Suppressor macrophage treated with lipopolysaccharide for 4 hours (primary cell): ENCODE measurements at regions not wholly inside any gene's neighbourhood (a gene's known extent, or its start where the extent isn't known, plus 50 kb on each side); places are given as distances from the start of the nearest gene placed in this dataset.

Experiments used
- DNase-seq: peaks from one replicate; pipeline ENCODE4 v3.0.0-alpha.2; 2020

GRCh38 chr4:63460075-63460474, 949.2 kb downstream of the TECRL start:
- no peak for DNase-seq

GRCh38 chr4:63459329-63459728, 949.9 kb downstream of the TECRL start:
- no peak for DNase-seq

GRCh38 chr4:63458010-63458409, 951.2 kb downstream of the TECRL start:
- DNase-seq: no peak

DNA sequence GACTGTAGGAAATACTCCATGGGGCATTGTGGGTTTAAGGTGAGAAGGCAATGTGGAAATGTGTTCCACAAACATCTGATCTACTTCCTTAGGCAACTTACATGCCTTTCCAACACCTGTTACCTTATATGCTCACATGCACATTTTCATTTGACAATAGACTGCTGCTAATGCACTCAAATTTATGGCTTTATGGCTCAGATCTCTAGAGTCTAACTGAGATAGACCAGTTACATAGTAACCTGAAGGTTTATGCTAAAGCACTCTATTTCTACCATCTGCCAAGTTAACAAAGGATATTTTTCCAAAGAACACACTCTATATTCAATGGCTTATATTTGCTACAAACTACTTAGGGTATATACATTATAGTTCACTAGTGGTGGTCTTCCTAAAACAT, 969.0 kb downstream of the TECRL start:
- DNase-seq: no peak

DNA sequence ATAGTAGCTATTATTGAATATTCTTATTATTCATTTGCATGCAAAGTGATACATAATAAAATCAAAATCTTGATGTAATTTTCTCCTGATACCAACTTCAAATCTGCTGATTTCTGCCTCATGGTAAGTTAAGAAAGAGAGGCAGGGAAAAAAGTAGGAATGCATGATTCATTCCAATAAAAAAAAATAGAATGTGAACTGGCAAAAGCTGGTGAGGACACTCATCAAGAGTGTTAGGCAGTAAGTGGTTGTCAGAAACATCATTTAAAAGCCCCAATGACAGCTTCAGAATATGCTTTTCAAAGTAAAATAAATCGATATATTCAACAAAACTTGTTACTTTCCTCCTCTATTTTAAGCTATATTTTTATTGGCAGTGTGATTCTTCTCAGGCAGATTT, 979.1 kb downstream of the TECRL start:
- no peak for DNase-seq

- no peak for DNase-seq
Observed at GRCh38 chr4:63396269-63396668, 1013.0 kb downstream of the TECRL start.

- no peak for DNase-seq
Observed at GRCh38 chr4:63393544-63393943, 1015.7 kb downstream of the TECRL start.

GRCh38 chr4:63379750-63380522, 1029.3 kb downstream of the TECRL start:
- DNase-seq: no peak

DNA sequence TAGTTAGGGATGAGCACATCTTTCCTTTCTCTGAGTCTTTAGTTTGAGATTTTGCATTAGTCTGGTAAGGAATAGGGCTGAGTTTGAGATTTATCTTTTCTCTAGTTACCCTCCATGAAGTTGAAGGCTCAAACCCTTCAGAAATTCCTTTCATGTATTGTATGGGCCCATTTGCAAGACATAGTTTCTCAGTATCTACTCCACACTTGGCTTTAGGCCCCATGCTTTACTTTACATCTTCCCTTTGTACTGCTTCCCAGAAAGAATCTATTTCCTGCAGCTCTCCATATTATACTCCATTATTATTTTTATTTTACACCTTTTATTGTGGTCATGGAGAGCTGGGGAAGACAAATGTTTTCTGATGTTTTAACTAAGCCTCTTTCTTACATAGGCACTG, 1038.2 kb downstream of the TECRL start:
- no peak for DNase-seq

GRCh38 chr4:63361628-63362027, 1047.6 kb downstream of the TECRL start:
- no peak for DNase-seq

- no peak for DNase-seq
Observed at GRCh38 chr4:63361066-63361465, 1048.2 kb downstream of the TECRL start.

DNA sequence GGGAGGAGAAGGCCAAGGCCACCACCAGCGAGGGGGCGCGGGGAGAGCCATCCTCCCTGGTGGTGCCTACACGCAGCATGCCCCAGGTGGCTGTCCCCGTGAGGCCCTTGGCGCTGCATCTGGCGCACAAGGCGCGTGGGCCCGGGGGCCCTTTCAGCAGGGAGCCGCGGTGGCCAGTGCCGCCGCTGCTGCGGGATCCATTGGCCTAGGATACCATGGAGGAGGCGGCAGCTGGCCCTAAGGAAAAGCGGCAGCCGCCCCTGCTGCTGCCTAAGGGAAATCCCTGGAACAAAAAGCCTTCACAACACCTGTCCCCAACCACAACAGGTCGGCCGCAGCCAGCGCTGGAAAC, 1059.6 kb downstream of the TECRL start:
- DNase-seq: no peak

GRCh38 chr4:63348735-63349673, 1060.2 kb downstream of the TECRL start:
- DNase-seq: no peak

- DNase-seq: no peak
Observed at GRCh38 chr4:63325140-63325539, 1084.1 kb downstream of the TECRL start.

DNA sequence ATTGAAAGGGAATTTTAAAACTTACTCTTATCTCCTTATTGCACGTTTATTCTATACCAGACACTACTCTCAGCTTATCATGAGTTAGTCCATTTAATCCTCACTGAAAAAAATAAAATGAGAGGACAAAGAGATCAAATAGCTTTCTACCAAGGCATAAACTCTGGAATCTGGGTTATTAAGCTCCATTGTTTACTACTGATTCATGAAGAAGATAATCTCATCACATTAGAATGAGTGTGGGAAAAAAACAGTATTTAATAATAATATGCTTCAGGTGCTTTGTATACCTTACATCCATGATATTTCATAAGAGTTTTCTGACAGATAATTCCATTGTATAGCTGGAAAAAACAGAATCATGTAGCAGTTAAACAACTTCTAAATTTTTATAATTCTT, 1092.6 kb downstream of the TECRL start:
- no peak for DNase-seq

DNA sequence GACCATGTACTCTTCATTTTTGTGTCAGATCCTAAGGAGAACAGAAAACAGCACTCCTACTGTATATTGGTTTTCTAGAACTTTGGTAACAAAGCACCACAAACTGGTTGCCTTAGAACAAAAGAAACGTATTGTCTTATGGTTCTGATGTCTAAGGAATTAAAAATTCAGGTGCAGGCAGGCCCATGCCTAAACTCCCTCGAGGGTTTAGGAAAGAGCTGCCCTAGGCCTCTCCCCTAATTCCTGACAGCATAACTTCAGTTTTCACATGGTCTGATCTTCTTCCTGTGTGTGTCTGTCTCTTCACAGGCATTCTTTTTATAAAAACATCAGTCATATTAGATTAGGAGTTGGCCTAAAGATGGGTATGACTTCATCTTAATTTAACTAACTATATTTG, 1093.6 kb downstream of the TECRL start:
- no peak for DNase-seq

DNA sequence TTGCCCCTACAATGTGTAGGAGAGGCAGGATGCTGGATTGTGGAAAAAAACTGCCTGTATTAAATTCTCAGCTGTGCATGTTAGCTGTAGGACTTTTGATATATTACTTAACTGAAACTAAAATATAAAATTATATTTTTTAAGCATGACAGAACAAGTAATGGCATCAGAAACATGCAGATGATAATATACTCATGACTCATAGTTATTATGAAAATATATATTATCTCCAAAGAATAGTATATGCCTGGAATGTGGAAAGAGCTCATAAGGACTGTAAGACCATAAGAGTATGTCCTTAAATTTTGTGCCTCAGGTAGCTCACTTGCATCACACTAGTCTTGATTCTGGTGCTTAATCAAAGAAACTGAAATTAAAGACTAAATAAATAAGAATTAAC, 1100.6 kb downstream of the TECRL start:
- no peak for DNase-seq

GRCh38 chr4:63302792-63303191, 1106.5 kb downstream of the TECRL start:
- no peak for DNase-seq

GRCh38 chr4:63302078-63302477, 1107.2 kb downstream of the TECRL start:
- no peak for DNase-seq

GRCh38 chr4:63296773-63297172, 1112.5 kb downstream of the TECRL start:
- DNase-seq: no peak

DNA sequence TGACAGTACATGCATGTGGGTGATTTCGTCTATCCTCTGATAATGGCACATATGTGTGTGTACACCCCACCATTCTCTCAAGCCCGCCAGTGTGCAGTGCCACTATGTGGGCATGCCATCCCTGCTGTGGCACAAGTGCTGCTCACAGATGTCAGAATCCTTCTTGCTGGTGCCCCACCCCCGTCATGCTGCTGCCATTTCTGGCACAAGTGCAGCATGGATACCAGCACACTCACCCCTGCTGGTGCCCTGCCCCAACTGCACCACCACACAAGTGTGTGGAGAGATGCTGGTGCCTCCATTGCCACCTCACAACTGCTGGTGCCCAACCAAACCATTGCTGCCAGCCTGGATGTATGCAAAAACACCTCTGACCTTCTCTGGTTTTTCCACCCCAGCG, 1133.8 kb downstream of the TECRL start:
- no peak for DNase-seq

GRCh38 chr4:63269156-63269555, 1140.1 kb downstream of the TECRL start:
- no peak for DNase-seq

GRCh38 chr4:63233671-63234070, 1175.6 kb downstream of the TECRL start:
- no peak for DNase-seq

- DNase-seq: no peak
Observed at GRCh38 chr4:63232058-63232457, 1177.2 kb downstream of the TECRL start.
